ENCODE measurements at regions not wholly inside any gene's neighbourhood (a gene's known extent, or its start where the extent isn't known, plus 50 kb on each side); places are given as distances from the start of the nearest gene placed in this dataset.

DNA sequence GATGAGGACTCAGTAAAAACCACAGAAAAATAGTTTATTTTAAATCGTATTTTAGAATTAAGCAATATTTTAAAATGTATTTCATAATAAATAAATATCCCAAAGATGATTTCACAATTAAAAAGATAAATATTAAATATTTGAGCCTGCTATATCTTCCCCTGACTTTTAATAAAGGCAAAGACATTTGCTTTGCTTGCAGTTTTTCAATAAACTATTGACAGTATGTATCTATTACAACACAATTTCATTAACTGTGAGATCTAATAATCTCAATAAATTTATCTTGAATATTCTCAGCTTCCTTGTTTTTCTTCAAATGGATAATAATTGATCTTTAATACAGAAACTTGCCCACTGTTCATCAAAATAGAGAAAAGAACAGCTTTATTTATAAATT lies 186.2 kb upstream of the TARS1 start:
- H3K9me3 ChIP-seq: no peaks in the 10 kb centered on the region
- intact Hi-C loops (cut with DNase I): no loop called here
- ATAC-seq: no peak
- no peaks in the 10 kb centered on the region for H3K27me3 ChIP-seq
- H3K4me3 ChIP-seq: no peak overlapping the region
- no peaks in the 10 kb centered on the region for H3K36me3 ChIP-seq
- TF ChIP-seq, protein P1, sequence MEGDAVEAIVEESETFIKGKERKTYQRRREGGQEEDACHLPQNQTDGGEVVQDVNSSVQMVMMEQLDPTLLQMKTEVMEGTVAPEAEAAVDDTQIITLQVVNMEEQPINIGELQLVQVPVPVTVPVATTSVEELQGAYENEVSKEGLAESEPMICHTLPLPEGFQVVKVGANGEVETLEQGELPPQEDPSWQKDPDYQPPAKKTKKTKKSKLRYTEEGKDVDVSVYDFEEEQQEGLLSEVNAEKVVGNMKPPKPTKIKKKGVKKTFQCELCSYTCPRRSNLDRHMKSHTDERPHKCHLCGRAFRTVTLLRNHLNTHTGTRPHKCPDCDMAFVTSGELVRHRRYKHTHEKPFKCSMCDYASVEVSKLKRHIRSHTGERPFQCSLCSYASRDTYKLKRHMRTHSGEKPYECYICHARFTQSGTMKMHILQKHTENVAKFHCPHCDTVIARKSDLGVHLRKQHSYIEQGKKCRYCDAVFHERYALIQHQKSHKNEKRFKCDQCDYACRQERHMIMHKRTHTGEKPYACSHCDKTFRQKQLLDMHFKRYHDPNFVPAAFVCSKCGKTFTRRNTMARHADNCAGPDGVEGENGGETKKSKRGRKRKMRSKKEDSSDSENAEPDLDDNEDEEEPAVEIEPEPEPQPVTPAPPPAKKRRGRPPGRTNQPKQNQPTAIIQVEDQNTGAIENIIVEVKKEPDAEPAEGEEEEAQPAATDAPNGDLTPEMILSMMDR (IDR thresholded peaks at IDR 0.05): no peak
- no peak for DNase-seq
- 89 to 95% methylated on average over 1 of the region's 1 CpG for WGBS, 2 donors
- H3K4me1 ChIP-seq: peaks cover 0 to 4% (median 0%) of the 10 kb centered on the region in 9 donors
- no peak overlapping the region for H3K27ac ChIP-seq

DNA sequence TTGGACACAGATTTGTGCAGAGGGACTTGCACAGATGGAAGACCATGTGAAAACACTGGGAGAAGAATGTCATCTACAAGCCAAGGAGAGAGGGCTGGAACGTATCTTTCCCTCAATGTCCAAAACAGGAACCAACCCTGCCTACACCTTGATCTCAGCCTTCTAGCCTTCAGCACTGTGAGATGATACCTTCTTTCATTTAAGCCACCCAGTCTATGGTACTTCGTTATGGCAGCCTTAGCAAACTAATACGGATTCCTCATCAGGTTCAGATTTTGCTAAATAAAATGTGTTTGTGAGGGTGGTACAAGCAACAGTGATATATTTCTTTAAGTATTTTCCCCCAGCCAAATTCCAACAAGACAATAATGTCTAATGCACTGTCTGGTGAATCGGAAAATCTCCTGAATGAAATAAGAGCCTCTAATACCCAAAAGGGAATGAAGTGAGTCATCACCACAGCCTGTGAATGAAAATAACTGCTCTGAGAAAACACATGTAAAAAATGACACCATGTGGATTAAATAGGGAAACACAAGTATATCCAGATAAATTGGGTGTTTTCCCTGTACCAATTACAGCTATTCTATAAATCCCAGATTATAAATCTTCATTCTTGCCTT lies 182.8 kb upstream of the TARS1 start:
- Histone ChIP-seq H3K9me3 (no peaks in the 10 kb centered on the region), H3K27ac (no peak overlapping the region), H3K27me3 (no peaks in the 10 kb centered on the region), H3K4me1 (peaks cover 0 to 4% (median 0%) of the 10 kb centered on the region in 9 donors), H3K4me3 (no peak overlapping the region), H3K36me3 (no peaks in the 10 kb centered on the region)
- ATAC-seq: peak in 7 of 8 donors; percentile 52 to 76 (median 75)
- intact Hi-C loops (cut with DNase I): no loop called here
- WGBS, 2 donors: 65 to 77% methylated on average over 4 of the region's 4 CpGs
- no peak for DNase-seq
- TF ChIP-seq, protein P1 (IDR thresholded peaks at IDR 0.05): peak in 4 of 9 donors; percentile 13 to 38 (median 32)

DNA sequence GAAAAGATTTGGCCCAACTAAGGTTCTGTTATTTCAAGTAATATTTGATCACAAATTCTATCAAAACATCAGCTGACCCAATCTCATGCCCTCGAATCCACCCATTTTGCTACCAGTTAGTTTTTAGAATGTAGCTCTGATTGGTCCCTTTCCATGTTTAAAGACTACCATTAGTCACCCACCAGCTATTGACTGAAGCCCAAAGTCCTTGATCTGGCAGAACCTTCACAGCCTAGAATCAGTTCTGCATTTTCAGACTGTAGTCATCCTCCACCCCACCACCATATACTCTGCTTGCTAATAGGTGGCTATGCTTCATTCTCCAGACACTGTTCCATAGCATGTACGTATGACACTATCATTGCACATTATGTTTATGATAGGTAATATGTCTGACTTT lies 182.2 kb upstream of the TARS1 start:
- WGBS, 2 donors: 92 to 96% methylated on average over 2 of the region's 2 CpGs
- Histone ChIP-seq H3K27me3 (no peaks in the 10 kb centered on the region), H3K4me1 (peaks cover 0 to 4% (median 0%) of the 10 kb centered on the region in 9 donors), H3K27ac (no peak overlapping the region), H3K36me3 (no peaks in the 10 kb centered on the region), H3K9me3 (no peaks in the 10 kb centered on the region), H3K4me3 (no peak overlapping the region)
- TF ChIP-seq, protein P1 (IDR thresholded peaks at IDR 0.05): no peak
- intact Hi-C loops (cut with DNase I): no loop called here
- ATAC-seq (no peak), DNase-seq (no peak)

DNA sequence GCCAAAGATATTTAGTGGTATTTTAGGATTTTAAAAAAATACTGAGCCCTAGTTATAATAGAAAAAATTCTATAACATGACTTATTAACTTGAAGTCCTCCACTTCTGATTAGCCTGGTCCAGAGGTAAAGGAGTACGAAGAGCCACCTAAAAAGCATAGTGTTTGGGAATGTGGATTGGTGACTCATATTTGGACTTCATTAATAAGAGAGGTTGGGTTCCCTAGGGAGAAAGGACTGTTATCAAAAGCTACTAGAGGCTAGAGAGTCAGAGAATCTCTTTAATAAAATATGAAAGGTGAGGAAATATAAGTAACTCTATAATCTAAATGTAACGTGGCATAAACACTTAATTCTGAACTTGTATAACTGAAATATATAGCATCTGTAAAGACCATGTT lies 180.7 kb upstream of the TARS1 start:
- H3K9me3 ChIP-seq: peaks cover 0 to 14% (median 8%) of the 10 kb centered on the region in 11 donors
- TF ChIP-seq, protein P1 (IDR thresholded peaks at IDR 0.05): no peak
- H3K27me3 ChIP-seq: no peaks in the 10 kb centered on the region
- H3K4me1 ChIP-seq: peaks cover 0 to 4% (median 0%) of the 10 kb centered on the region in 9 donors
- intact Hi-C loops (cut with DNase I): no loop called here
- H3K4me3 ChIP-seq: no peak overlapping the region
- no peak overlapping the region for H3K27ac ChIP-seq
- ATAC-seq: no peak
- 92 to 94% methylated on average over 2 of the region's 2 CpGs for WGBS, 2 donors
- no peak for DNase-seq
- H3K36me3 ChIP-seq: no peaks in the 10 kb centered on the region

Measured in heart right ventricle (tissue), 16 donors.